CD14-positive monocyte (primary cell): ENCODE measurements at regions not wholly inside any gene's neighbourhood (a gene's known extent, or its start where the extent isn't known, plus 50 kb on each side); places are given as distances from the start of the nearest gene placed in this dataset.

Experiments
- DNase-seq, 3 donors: peaks; one replicate each; pipeline ENCODE4 v3.0.0-alpha.2; 2011 to 2022
- H2AFZ ChIP-seq: 2 replicates; pipeline ENCODE4 v1.6.0; 2012; ENCODE audit warnings: mild to moderate bottlenecking, low read depth, low read length, inconsistent platforms; ENCODE audit not compliant: insufficient read depth, poor library complexity, severe bottlenecking
- H3K27ac ChIP-seq, 2 donors: 1 replicate in 1 of 2; 2 replicates in 1 of 2; pipeline ENCODE4 v1.5.1; 2012 to 2013; ENCODE audit warnings: low read length in 2 of 2, control low read depth in 1 of 2, inconsistent platforms in 1 of 2, low read depth in 1 of 2, mild to moderate bottlenecking in 1 of 2
- H3K27me3 ChIP-seq, 2 donors: one replicate each; pipeline versions ENCODE4 v1.6.0 to v1.6.1; 2011 to 2013; ENCODE audit warnings: low read length in 2 of 2; ENCODE audit not compliant: control insufficient read depth in 2 of 2, insufficient read depth in 2 of 2
- H3K36me3 ChIP-seq, 2 donors: replicated peaks in 1 of 2; 1 replicate in 1 of 2; 2 replicates in 1 of 2; pipeline versions ENCODE4 v1.5.1 to v1.6.1; 2012 to 2013; ENCODE audit warnings: low read length in 2 of 2, control low read depth in 1 of 2, inconsistent platforms in 1 of 2, mild to moderate bottlenecking in 1 of 2; ENCODE audit not compliant: insufficient read depth in 2 of 2, control insufficient read depth in 1 of 2
- H3K4me1 ChIP-seq, 2 donors: 1 replicate in 1 of 2; 2 replicates in 1 of 2; pipeline versions ENCODE4 v1.5.1 to v1.6.1; 2012 to 2013; ENCODE audit warnings: low read length in 2 of 2, control low read depth in 1 of 2, inconsistent platforms in 1 of 2, mild to moderate bottlenecking in 1 of 2, moderate library complexity in 1 of 2; ENCODE audit not compliant: insufficient read depth in 2 of 2, control insufficient read depth in 1 of 2
- H3K4me2 ChIP-seq: replicated peaks from 2 replicates; pipeline ENCODE3; 2012; ENCODE audit warnings: low read length, moderate library complexity, mild to moderate bottlenecking; ENCODE audit not compliant: poor library complexity, severe bottlenecking; ENCODE audit errors: extremely low read depth
- H3K4me3 ChIP-seq, 3 experiments: fragments of 200-600 bp in 1 of 3; sonication (generic) in 1 of 3; replicated peaks in 1 of 3; 1 replicate in 2 of 3; 2 replicates in 1 of 3; pipeline ENCODE4 v1.5.1; 2011 to 2013; ENCODE audit warnings: low read length in 3 of 3, mild to moderate bottlenecking in 3 of 3, control low read depth in 2 of 3, low read depth in 2 of 3, inconsistent platforms in 1 of 3, moderate library complexity in 1 of 3
- H3K79me2 ChIP-seq: 2 replicates; pipeline ENCODE4 v1.6.0; 2012; ENCODE audit warnings: mild to moderate bottlenecking, control low read depth, inconsistent platforms, low read length, moderate library complexity; ENCODE audit not compliant: insufficient read depth
- H3K9ac ChIP-seq: 2 replicates; pipeline ENCODE4 v1.6.0; 2017; ENCODE audit warnings: low read length, mild to moderate bottlenecking; ENCODE audit not compliant: insufficient read depth, poor library complexity, severe bottlenecking
- H3K9me3 ChIP-seq, 2 donors: replicated peaks in 1 of 2; 1 replicate in 1 of 2; 2 replicates in 1 of 2; pipeline versions ENCODE4 v1.5.1 to v1.6.1; 2012 to 2013; ENCODE audit warnings: low read length in 2 of 2, control low read depth in 1 of 2; ENCODE audit not compliant: control insufficient read depth in 1 of 2, insufficient read depth in 1 of 2
- H4K20me1 ChIP-seq: 2 replicates; pipeline ENCODE4 v1.6.0; 2012; ENCODE audit warnings: mild to moderate bottlenecking, low read length, control low read depth, moderate library complexity; ENCODE audit not compliant: insufficient read depth
- H3K27ac Mint-ChIP-seq, 7 donors: one replicate each; pipeline ENCODE4 v1.8.0; 2020; ENCODE audit warnings: mild to moderate bottlenecking in 7 of 7, mixed read lengths in 7 of 7, moderate library complexity in 6 of 7, inconsistent platforms in 2 of 7
- H3K27me3 Mint-ChIP-seq, 3 donors: one replicate each; pipeline ENCODE4 v1.8.0; 2021 to 2022; ENCODE audit warnings: low read depth in 3 of 3, mild to moderate bottlenecking in 3 of 3, mixed read lengths in 3 of 3, moderate library complexity in 3 of 3, inconsistent platforms in 1 of 3
- H3K36me3 Mint-ChIP-seq, 2 donors: one replicate each; pipeline ENCODE4 v1.8.0; 2020; ENCODE audit warnings: mixed read lengths in 2 of 2, inconsistent platforms in 1 of 2, mild to moderate bottlenecking in 1 of 2
- H3K4me1 Mint-ChIP-seq: one replicate; pipeline ENCODE4 v1.8.0; 2020; ENCODE audit warnings: mild to moderate bottlenecking, mixed read lengths
- H3K4me3 Mint-ChIP-seq, 2 donors: one replicate each; pipeline ENCODE4 v1.8.0; 2020; ENCODE audit warnings: mild to moderate bottlenecking in 2 of 2, mixed read lengths in 2 of 2, moderate library complexity in 1 of 2
- H3K9me3 Mint-ChIP-seq, 7 donors: one replicate each; pipeline ENCODE4 v1.8.0; 2020 to 2022; ENCODE audit warnings: mixed read lengths in 7 of 7, mild to moderate bottlenecking in 6 of 7, moderate library complexity in 6 of 7, inconsistent platforms in 2 of 7
- CTCF ChIP-seq: fragments of 200-600 bp; IDR thresholded peaks from one replicate; pipeline ENCODE4 v1.8.0; 2022; ENCODE audit warnings: antibody characterized with exemption, mild to moderate bottlenecking
- WGBS: methylation state at CpG from one replicate; pipeline ENCODE4 v1.1.5; 2013; ENCODE audit warnings: missing lambda C conversion rate; ENCODE audit not compliant: insufficient coverage; 5-methylcytosine and 5-hydroxymethylcytosine counted together
- intact Hi-C, 2 donors: fragments of 100-400 bp; cut with micrococcal nuclease; formaldehyde crosslinking; loops; one replicate each; pipeline versions ENCODE4 v1.15.0 to v1.15.1; 2023

GRCh38 chr9:71515107-71515506, 253.2 kb downstream of the CEMIP2 start:
- Mint-ChIP-seq H3K27me3 (peaks cover 0 to 2% (median 1%) of the 10 kb centered on the region in 3 donors), H3K27ac (no peak overlapping the region), H3K4me1 (peaks cover 11% of the 10 kb centered on the region), H3K4me3 (no peak overlapping the region), H3K9me3 (peaks cover 0 to 2% (median 0%) of the 10 kb centered on the region in 7 donors), H3K36me3 (no peaks in the 10 kb centered on the region)
- Histone ChIP-seq H3K4me1 (peaks cover 0 to 2% of the 10 kb centered on the region in 2 donors), H2AFZ (no peak overlapping the region), H3K9me3 (no peaks in the 10 kb centered on the region), H3K27me3 (no peaks in the 10 kb centered on the region), H4K20me1 (no peaks in the 10 kb centered on the region), H3K36me3 (no peaks in the 10 kb centered on the region), H3K9ac (no peak overlapping the region), H3K4me3 (no peak overlapping the region), H3K79me2 (no peaks in the 10 kb centered on the region), H3K4me2 (no peak overlapping the region), H3K27ac (no peak overlapping the region)
- intact Hi-C loops = no loop called here
- 91% methylated on average over 4 of the region's 4 CpGs for WGBS
- no peak for DNase-seq
- TF ChIP-seq CTCF = no peak

GRCh38 chr9:71514344-71514975, 253.9 kb downstream of the CEMIP2 start:
- Mint-ChIP-seq H3K9me3 (peaks cover 0 to 2% (median 0%) of the 10 kb centered on the region in 7 donors), H3K27me3 (peaks cover 0 to 2% (median 1%) of the 10 kb centered on the region in 3 donors), H3K36me3 (no peaks in the 10 kb centered on the region), H3K4me3 (no peak overlapping the region), H3K27ac (no peak overlapping the region), H3K4me1 (peaks cover 11% of the 10 kb centered on the region)
- no peaks in the 10 kb centered on the region for H3K36me3 ChIP-seq
- H3K4me1 ChIP-seq = peaks cover 0 to 2% of the 10 kb centered on the region in 2 donors
- WGBS = no CpG with 5 or more reads among the region's 2 CpGs
- H4K20me1 ChIP-seq = no peaks in the 10 kb centered on the region
- no peaks in the 10 kb centered on the region for H3K9me3 ChIP-seq
- H3K27me3 ChIP-seq = no peaks in the 10 kb centered on the region
- no peak overlapping the region for H2AFZ ChIP-seq
- DNase-seq = no peak
- H3K4me3 ChIP-seq = no peak overlapping the region
- intact Hi-C loops = no loop called here
- H3K4me2 ChIP-seq = no peak overlapping the region
- no peak overlapping the region for H3K9ac ChIP-seq
- H3K79me2 ChIP-seq = no peaks in the 10 kb centered on the region
- no peak for TF ChIP-seq CTCF
- H3K27ac ChIP-seq = no peak overlapping the region
